ENCODE measurements at regions not wholly inside any gene's neighbourhood (a gene's known extent, or its start where the extent isn't known, plus 50 kb on each side); places are given as distances from the start of the nearest gene placed in this dataset.
"Not testable (repeated sequence)": the region's sequence is repeated elsewhere in the genome, so short reads cannot be mapped to it uniquely, and the experiment has no call there.

DNA sequence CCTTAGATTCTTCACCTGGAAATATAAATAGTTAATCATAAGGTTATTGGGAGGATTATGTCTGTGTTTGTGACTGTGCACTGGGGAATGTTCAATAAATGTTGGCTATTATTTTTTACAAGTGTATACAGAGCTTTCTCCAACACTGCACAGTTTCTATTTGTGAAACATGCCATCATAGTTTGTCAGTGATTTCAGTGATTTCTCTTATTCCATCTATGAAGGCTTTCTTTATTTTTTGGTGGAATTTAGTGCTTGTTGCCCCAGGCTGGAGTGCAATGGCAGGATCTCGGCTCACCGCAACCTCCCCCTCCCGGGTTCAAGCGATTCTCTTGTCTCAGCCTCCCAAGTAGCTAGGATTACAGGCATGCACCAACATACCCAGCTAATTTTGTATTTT lies 545.0 kb upstream of the GRM7 start:
- H3K9me3 ChIP-seq (ENCODE audit: control insufficient read depth, insufficient read depth, low read length), result no peaks in the 10 kb centered on the region
- no peak overlapping the region for H3K9ac ChIP-seq (ENCODE audit: low read depth, low read length)
- H3K36me3 ChIP-seq (ENCODE audit: control insufficient read depth, insufficient read depth, low read length), result no peaks in the 10 kb centered on the region
- H3K4me3 ChIP-seq (ENCODE audit: low read depth, low read length), result no peak overlapping the region
- H3K27me3 ChIP-seq (ENCODE audit: control insufficient read depth, insufficient read depth, low read length), result no peaks in the 10 kb centered on the region
- no peaks in the 10 kb centered on the region for H3K4me1 ChIP-seq (ENCODE audit: control insufficient read depth, insufficient read depth, low read length)

DNA sequence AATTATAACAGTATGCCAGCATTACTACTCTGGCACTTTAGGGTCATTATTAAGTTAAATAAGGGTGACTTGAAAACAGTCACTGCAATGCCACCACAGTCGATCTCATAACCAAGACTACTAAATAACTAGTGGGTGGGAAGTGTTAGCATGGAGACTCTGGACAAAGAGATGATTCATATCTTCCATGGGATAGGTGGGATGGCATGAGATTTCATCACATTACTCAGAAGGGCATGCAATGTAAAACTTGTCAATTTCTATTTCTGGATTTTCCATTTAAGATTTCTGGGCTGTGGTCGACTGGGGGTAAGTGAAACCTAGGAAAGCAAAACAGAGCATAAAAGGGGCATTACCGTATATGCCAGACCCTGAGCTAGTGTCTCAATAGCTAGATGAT lies 538.9 kb upstream of the GRM7 start:
- Histone ChIP-seq H3K4me3 (ENCODE audit: low read depth, low read length) (no peak overlapping the region), H3K9me3 (ENCODE audit: control insufficient read depth, insufficient read depth, low read length) (no peaks in the 10 kb centered on the region), H3K4me1 (ENCODE audit: control insufficient read depth, insufficient read depth, low read length) (no peaks in the 10 kb centered on the region), H3K36me3 (ENCODE audit: control insufficient read depth, insufficient read depth, low read length) (no peaks in the 10 kb centered on the region), H3K9ac (ENCODE audit: low read depth, low read length) (no peak overlapping the region), H3K27me3 (ENCODE audit: control insufficient read depth, insufficient read depth, low read length) (no peaks in the 10 kb centered on the region)

DNA sequence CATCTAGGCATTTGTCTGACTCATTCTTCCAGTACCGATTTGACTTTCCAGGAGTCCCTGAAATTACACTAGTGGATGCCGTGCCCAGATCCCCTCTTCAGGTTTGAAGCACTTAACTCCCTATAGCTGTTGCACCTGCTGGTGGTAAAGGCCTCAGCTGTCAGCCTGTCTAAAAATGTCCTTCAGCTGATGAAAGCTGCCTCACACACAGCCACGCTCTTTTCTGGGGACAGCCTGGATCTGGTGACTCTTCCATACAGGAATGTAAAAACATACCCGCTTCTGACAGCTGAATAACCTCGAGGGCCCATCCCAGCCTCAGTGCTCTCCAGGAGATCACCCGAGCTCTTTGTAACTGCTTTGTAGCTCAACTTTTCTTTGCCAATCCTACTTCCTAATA lies 534.1 kb upstream of the GRM7 start:
- no peaks in the 10 kb centered on the region for H3K9me3 ChIP-seq (ENCODE audit: control insufficient read depth, insufficient read depth, low read length)
- no peaks in the 10 kb centered on the region for H3K4me1 ChIP-seq (ENCODE audit: control insufficient read depth, insufficient read depth, low read length)
- no peaks in the 10 kb centered on the region for H3K27me3 ChIP-seq (ENCODE audit: control insufficient read depth, insufficient read depth, low read length)
- H3K4me3 ChIP-seq (ENCODE audit: low read depth, low read length), result no peak overlapping the region
- H3K9ac ChIP-seq (ENCODE audit: low read depth, low read length), result no peak overlapping the region
- H3K36me3 ChIP-seq (ENCODE audit: control insufficient read depth, insufficient read depth, low read length), result no peaks in the 10 kb centered on the region

DNA sequence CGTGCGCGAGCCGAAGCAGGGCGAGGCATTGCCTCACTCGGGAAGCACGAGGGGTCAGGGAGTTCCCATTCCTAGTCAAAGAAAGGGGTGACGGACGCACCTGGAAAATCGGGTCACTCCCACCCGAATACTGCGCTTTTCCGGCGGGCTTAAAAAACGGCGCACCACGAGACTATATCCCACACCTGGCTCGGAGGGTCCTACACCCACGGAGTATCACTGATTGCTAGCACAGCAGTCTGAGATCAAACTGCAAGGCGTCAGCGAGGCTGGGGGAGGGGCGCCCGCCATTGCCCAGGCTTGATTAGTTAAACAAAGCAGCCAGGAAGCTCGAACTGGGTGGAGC lies 520.0 kb upstream of the GRM7 start:
- not testable (repeated sequence) for H3K36me3 ChIP-seq (ENCODE audit: control insufficient read depth, insufficient read depth, low read length); H3K9ac ChIP-seq (ENCODE audit: low read depth, low read length); H3K9me3 ChIP-seq (ENCODE audit: control insufficient read depth, insufficient read depth, low read length); H3K4me3 ChIP-seq (ENCODE audit: low read depth, low read length); H3K4me1 ChIP-seq (ENCODE audit: control insufficient read depth, insufficient read depth, low read length); H3K27me3 ChIP-seq (ENCODE audit: control insufficient read depth, insufficient read depth, low read length)

GRCh38 chr3:6351752-6352151 lies 509.2 kb upstream of the GRM7 start:
- no peak overlapping the region for H3K9ac ChIP-seq (ENCODE audit: low read depth, low read length)
- H3K9me3 ChIP-seq (ENCODE audit: control insufficient read depth, insufficient read depth, low read length), result no peaks in the 10 kb centered on the region
- H3K4me3 ChIP-seq (ENCODE audit: low read depth, low read length), result no peak overlapping the region
- no peaks in the 10 kb centered on the region for H3K4me1 ChIP-seq (ENCODE audit: control insufficient read depth, insufficient read depth, low read length)
- no peaks in the 10 kb centered on the region for H3K27me3 ChIP-seq (ENCODE audit: control insufficient read depth, insufficient read depth, low read length)
- no peaks in the 10 kb centered on the region for H3K36me3 ChIP-seq (ENCODE audit: control insufficient read depth, insufficient read depth, low read length)

DNA sequence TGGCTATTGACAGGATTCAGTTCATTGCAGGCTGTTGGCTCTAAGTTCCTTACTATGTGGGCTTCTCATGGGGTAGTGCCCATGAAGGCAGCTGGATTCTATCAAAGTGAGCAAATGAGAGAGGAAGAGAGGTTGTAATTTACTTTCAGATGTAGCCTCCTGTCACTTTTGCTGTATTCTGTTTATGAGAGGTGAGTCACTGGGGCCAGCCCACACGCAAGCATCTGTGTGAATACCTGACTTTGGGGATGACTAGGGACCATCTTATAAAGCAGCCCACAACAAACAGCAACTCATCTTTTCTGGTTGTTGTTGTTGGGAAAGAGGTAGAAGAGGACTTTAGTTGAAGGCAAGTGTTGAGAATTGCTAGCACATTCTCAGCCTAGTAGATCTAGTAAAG lies 506.3 kb upstream of the GRM7 start:
- no peaks in the 10 kb centered on the region for H3K27me3 ChIP-seq (ENCODE audit: control insufficient read depth, insufficient read depth, low read length)
- H3K9ac ChIP-seq (ENCODE audit: low read depth, low read length), result no peak overlapping the region
- no peak overlapping the region for H3K4me3 ChIP-seq (ENCODE audit: low read depth, low read length)
- no peaks in the 10 kb centered on the region for H3K4me1 ChIP-seq (ENCODE audit: control insufficient read depth, insufficient read depth, low read length)
- H3K36me3 ChIP-seq (ENCODE audit: control insufficient read depth, insufficient read depth, low read length), result no peaks in the 10 kb centered on the region
- no peaks in the 10 kb centered on the region for H3K9me3 ChIP-seq (ENCODE audit: control insufficient read depth, insufficient read depth, low read length)

DNA sequence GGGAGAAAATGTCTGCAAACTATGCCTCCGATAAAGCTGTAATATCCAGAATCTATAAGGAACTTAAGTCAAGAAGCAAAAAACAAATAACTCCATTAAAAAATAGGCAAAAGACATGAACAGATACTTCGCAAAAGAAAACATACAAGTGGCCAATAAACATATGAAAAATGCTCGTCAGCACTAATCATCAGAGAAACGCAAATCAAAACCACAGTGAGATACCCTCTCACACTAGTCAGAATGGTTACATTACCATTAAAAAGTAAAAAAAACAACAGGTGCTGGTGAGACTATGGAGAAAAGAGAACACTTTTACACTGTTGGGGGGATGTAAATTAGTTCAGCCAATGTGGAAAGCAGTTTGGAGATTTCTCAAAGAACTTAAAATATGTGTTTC lies 498.5 kb upstream of the GRM7 start:
- Histone ChIP-seq H3K9me3 (ENCODE audit: control insufficient read depth, insufficient read depth, low read length) (no peaks in the 10 kb centered on the region), H3K4me3 (ENCODE audit: low read depth, low read length) (no peak overlapping the region), H3K9ac (ENCODE audit: low read depth, low read length) (no peak overlapping the region), H3K4me1 (ENCODE audit: control insufficient read depth, insufficient read depth, low read length) (no peaks in the 10 kb centered on the region), H3K27me3 (ENCODE audit: control insufficient read depth, insufficient read depth, low read length) (no peaks in the 10 kb centered on the region), H3K36me3 (ENCODE audit: control insufficient read depth, insufficient read depth, low read length) (no peaks in the 10 kb centered on the region)

DNA sequence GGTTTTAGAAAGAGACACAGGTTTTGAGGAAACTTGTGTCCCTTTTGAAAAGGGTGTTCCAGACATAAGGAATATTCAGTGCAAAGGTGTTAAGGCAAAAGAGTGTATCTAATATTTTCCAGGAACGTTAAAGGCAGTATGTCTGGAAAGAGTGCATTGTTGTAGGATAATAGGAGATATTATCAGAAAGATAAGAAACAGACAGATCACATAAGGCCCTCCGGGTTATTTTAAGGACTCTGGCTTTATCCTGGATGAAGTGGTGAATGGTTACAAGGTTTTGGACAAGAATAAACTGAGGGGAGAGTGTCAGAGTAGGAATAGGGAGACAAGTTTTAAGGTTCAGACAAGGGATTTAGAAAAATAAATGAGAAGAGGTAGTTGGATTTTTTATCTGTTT lies 493.7 kb upstream of the GRM7 start:
- H3K4me1 ChIP-seq (ENCODE audit: control insufficient read depth, insufficient read depth, low read length), result no peaks in the 10 kb centered on the region
- H3K36me3 ChIP-seq (ENCODE audit: control insufficient read depth, insufficient read depth, low read length), result no peaks in the 10 kb centered on the region
- no peak overlapping the region for H3K9ac ChIP-seq (ENCODE audit: low read depth, low read length)
- no peaks in the 10 kb centered on the region for H3K27me3 ChIP-seq (ENCODE audit: control insufficient read depth, insufficient read depth, low read length)
- H3K9me3 ChIP-seq (ENCODE audit: control insufficient read depth, insufficient read depth, low read length), result no peaks in the 10 kb centered on the region
- no peak overlapping the region for H3K4me3 ChIP-seq (ENCODE audit: low read depth, low read length)

GRCh38 chr3:6392123-6392522 lies 468.8 kb upstream of the GRM7 start:
- Histone ChIP-seq H3K9me3 (ENCODE audit: control insufficient read depth, insufficient read depth, low read length) (no peaks in the 10 kb centered on the region), H3K4me1 (ENCODE audit: control insufficient read depth, insufficient read depth, low read length) (no peaks in the 10 kb centered on the region), H3K36me3 (ENCODE audit: control insufficient read depth, insufficient read depth, low read length) (no peaks in the 10 kb centered on the region), H3K4me3 (ENCODE audit: low read depth, low read length) (no peak overlapping the region), H3K27me3 (ENCODE audit: control insufficient read depth, insufficient read depth, low read length) (no peaks in the 10 kb centered on the region), H3K9ac (ENCODE audit: low read depth, low read length) (no peak overlapping the region)

GRCh38 chr3:6394944-6395343 lies 466.0 kb upstream of the GRM7 start:
- Histone ChIP-seq H3K4me1 (ENCODE audit: control insufficient read depth, insufficient read depth, low read length) (no peaks in the 10 kb centered on the region), H3K27me3 (ENCODE audit: control insufficient read depth, insufficient read depth, low read length) (no peaks in the 10 kb centered on the region), H3K9ac (ENCODE audit: low read depth, low read length) (no peak overlapping the region), H3K36me3 (ENCODE audit: control insufficient read depth, insufficient read depth, low read length) (no peaks in the 10 kb centered on the region), H3K9me3 (ENCODE audit: control insufficient read depth, insufficient read depth, low read length) (no peaks in the 10 kb centered on the region), H3K4me3 (ENCODE audit: low read depth, low read length) (no peak overlapping the region)

DNA sequence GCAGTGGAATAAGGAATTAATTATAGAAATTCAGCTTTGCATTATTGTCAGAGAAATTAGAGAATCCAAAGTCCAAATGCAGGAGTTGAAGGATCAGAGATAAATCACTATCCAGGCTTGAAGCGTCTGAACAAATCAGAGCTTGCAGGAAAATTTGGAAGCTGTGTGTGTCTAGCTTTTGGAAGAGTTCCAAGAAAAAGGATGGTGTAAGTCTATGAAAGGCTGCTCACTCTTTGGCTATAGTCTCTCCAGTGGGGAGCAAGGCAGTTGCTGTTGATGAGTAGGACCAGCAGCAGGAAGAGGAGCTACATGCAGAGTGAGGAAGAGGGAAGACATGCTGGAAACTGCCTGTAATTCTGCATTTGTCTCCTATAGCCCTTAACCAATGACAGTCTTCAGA lies 464.3 kb upstream of the GRM7 start:
- H3K27me3 ChIP-seq (ENCODE audit: control insufficient read depth, insufficient read depth, low read length), result no peaks in the 10 kb centered on the region
- H3K9ac ChIP-seq (ENCODE audit: low read depth, low read length), result no peak overlapping the region
- H3K36me3 ChIP-seq (ENCODE audit: control insufficient read depth, insufficient read depth, low read length), result no peaks in the 10 kb centered on the region
- H3K4me1 ChIP-seq (ENCODE audit: control insufficient read depth, insufficient read depth, low read length), result no peaks in the 10 kb centered on the region
- no peaks in the 10 kb centered on the region for H3K9me3 ChIP-seq (ENCODE audit: control insufficient read depth, insufficient read depth, low read length)
- H3K4me3 ChIP-seq (ENCODE audit: low read depth, low read length), result no peak overlapping the region

DNA sequence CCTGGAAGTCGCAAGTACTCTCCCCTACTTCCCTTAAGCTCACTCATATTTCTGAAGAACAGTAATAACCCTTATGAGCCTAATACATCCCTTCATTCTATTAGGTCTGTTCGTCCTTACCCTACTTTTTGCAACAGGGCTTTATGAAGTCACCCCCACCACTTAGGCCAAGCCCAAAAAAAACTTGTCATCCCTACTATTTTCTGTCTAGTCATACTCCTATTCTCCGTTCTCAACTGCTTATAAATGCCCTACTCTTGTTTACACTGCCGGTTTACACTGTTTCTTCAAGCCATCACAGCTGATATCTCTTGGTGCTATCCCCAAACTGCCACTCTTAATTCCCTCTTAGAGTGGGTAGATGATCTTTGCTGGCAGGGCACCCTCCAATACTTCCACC lies 458.2 kb upstream of the GRM7 start:
- not testable (repeated sequence) for H3K9me3 ChIP-seq (ENCODE audit: control insufficient read depth, insufficient read depth, low read length); H3K4me3 ChIP-seq (ENCODE audit: low read depth, low read length); H3K9ac ChIP-seq (ENCODE audit: low read depth, low read length); H3K36me3 ChIP-seq (ENCODE audit: control insufficient read depth, insufficient read depth, low read length); H3K27me3 ChIP-seq (ENCODE audit: control insufficient read depth, insufficient read depth, low read length); H3K4me1 ChIP-seq (ENCODE audit: control insufficient read depth, insufficient read depth, low read length)

DNA sequence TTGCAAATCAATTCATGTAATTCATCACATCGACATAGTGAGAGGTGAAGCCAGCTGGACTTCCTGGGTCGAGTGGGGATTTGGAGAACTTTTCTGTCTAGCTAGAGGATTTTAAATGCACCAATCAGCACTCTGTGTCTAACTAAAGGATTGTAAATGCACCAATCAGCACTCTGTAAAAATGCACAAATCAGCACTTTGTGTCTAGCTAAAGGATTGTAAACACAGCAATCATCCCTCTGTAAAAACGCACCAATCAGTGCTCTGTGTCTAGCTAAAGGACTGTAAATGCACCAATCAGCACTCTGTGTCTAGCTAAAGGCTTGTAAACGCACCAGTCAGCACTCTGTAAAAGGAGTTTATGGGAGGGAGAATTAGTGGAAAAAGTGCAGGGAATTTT lies 454.0 kb upstream of the GRM7 start:
- not testable (repeated sequence) for H3K9ac ChIP-seq (ENCODE audit: low read depth, low read length); H3K27me3 ChIP-seq (ENCODE audit: control insufficient read depth, insufficient read depth, low read length); H3K4me3 ChIP-seq (ENCODE audit: low read depth, low read length); H3K36me3 ChIP-seq (ENCODE audit: control insufficient read depth, insufficient read depth, low read length); H3K9me3 ChIP-seq (ENCODE audit: control insufficient read depth, insufficient read depth, low read length); H3K4me1 ChIP-seq (ENCODE audit: control insufficient read depth, insufficient read depth, low read length)
